ENCODE measurements at regions not wholly inside any gene's neighbourhood (a gene's known extent, or its start where the extent isn't known, plus 50 kb on each side); places are given as distances from the start of the nearest gene placed in this dataset.
"Not testable (repeated sequence)": the region's sequence is repeated elsewhere in the genome, so short reads cannot be mapped to it uniquely, and the experiment has no call there.

DNA sequence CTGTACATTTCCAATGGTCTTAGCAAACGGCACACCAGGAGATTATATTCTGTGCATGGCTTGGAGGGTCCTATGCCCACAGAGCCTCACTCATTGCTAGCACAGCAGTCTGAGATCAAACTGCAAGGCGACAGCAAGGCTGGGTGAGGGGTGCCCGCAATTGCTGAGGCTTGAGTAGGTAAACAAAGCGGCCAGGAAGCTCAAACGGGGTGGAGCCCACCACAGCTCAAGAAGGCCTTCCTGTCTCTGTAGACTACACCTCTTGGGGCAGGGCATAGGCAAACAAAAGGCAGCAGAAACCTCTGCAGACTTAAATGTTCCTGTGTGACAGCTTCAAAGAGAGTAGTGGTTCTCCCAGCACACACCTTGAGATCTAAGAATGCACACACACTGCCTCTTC, 91.3 kb downstream of the OR4A5 start:
- H4K20me1 ChIP-seq, H3K27ac ChIP-seq, H3K4me2 ChIP-seq, H3K4me1 ChIP-seq, H3K27me3 ChIP-seq, H3K9ac ChIP-seq, H3K4me3 ChIP-seq, H3K36me3 ChIP-seq: not testable (repeated sequence)
- peaks cover 42 to 56% (median 51%) of the 10 kb centered on the region in 11 experiments for H3K9me3 ChIP-seq (replicated peaks in 1 of 11)

DNA sequence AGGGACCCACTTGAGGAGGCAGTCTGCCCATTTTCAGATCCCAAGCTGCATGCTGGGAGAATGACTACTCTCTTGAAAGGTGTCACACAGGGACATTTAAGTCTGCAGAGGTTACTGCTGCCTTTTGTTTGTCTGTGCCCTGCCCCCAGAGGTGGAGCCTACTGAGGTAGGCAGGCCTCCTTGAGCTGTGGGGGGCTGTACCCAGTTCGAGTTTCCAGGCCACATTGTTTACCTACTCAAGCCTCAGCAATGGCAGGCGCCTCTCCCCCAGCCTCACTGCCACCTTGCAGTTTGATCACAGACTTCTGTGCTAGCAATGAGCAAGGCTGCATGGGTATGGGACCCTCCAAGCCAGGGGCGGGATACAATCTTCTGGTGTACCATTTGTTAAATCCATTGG, 126.0 kb downstream of the OR4A5 start:
- Histone ChIP-seq H3K36me3 (no peaks in the 10 kb centered on the region), H3K4me1 (no peaks in the 10 kb centered on the region), H3K27me3 (no peaks in the 10 kb centered on the region), H3K4me3 (no peak overlapping the region), H3K27ac (no peak overlapping the region), H3K9me3 (replicated peaks in 1 of 11) (peaks cover 67 to 86% (median 74%) of the 10 kb centered on the region in 11 experiments), H4K20me1 (no peaks in the 10 kb centered on the region), H3K9ac (no peak overlapping the region), H3K4me2 (no peak overlapping the region)
- TF ChIP-seq Cebpa-rat (IDR thresholded peaks at IDR 0.05) = no peak

DNA sequence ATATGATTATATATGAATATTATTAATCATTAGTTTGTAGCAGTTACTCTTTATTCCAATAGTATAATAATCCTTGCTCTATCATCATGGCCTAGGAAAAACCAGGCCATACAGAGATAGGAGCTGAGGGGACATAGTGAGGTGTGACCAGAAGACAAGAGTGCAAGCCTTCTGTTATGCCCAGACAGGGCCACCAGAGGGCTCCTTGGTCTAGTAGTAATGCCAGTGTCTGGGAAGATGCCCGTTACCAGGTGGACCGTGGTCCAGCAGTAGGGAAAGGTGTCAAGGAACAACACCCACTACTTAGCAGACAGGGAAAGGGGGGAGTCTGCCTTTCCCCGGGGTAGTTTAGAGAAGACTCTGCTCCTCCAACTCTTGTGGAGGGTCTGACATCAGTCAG, 148.4 kb downstream of the OR4A5 start:
- H3K9me3 ChIP-seq (replicated peaks in 1 of 11) = peaks cover 72 to 96% (median 88%) of the 10 kb centered on the region in 11 experiments

More for the DNA sequence above, 148.4 kb downstream of the OR4A5 start:
- not testable (repeated sequence) for H3K27me3 ChIP-seq, H3K36me3 ChIP-seq, H3K4me3 ChIP-seq, H3K9ac ChIP-seq, H3K4me2 ChIP-seq, H3K4me1 ChIP-seq, H4K20me1 ChIP-seq, H3K27ac ChIP-seq

Measured in BLaER1 treated with 17β-estradiol and CSF1 and Interleukin-3, amounts not matched to agents 10 nM and 100 nM (cell line).